Fibroblast of lung (primary cell): ENCODE measurements at regions not wholly inside any gene's neighbourhood (a gene's known extent, or its start where the extent isn't known, plus 50 kb on each side); places are given as distances from the start of the nearest gene placed in this dataset.

Experiments used
- DNase-seq, 2 donors: peaks; one replicate each; pipeline versions ENCODE4 v3.0.0 to v3.0.0-alpha.2; 2010; ENCODE audit warnings: low read depth in 2 of 2
- H2AFZ ChIP-seq: 2 replicates; pipeline ENCODE4 v1.5.1; 2012; ENCODE audit warnings: low read length, control low read depth, inconsistent platforms
- H3K27ac ChIP-seq: 2 replicates; pipeline ENCODE4 v1.5.1; 2011; ENCODE audit warnings: low read length, control low read depth; ENCODE audit not compliant: insufficient read depth
- H3K27me3 ChIP-seq: 2 replicates; pipeline ENCODE4 v1.5.1; 2011; ENCODE audit warnings: mild to moderate bottlenecking, low read length; ENCODE audit not compliant: control insufficient read depth, insufficient read depth
- H3K36me3 ChIP-seq: 2 replicates; pipeline ENCODE4 v1.5.1; 2011; ENCODE audit warnings: low read length; ENCODE audit not compliant: control insufficient read depth, insufficient read depth
- H3K4me1 ChIP-seq: 2 replicates; pipeline ENCODE4 v1.5.1; 2011; ENCODE audit warnings: low read length; ENCODE audit not compliant: control insufficient read depth, insufficient read depth; ENCODE audit errors: extremely low read depth
- H3K4me2 ChIP-seq: 2 replicates; pipeline ENCODE4 v1.5.1; 2011; ENCODE audit warnings: low read length, control low read depth; ENCODE audit not compliant: insufficient read depth; ENCODE audit errors: extremely low read depth
- H3K4me3 ChIP-seq, 4 experiments: fragments of 200-600 bp in 1 of 4; sonication (generic) in 1 of 4; replicated peaks in 1 of 4; 2 replicates each; pipeline ENCODE4 v1.5.1; 2011 to 2016; ENCODE audit warnings: low read length in 4 of 4, low read depth in 3 of 4, mild to moderate bottlenecking in 3 of 4, control low read depth in 2 of 4, inconsistent platforms in 1 of 4, mixed read lengths in 1 of 4; ENCODE audit not compliant: insufficient read depth in 1 of 4; ENCODE audit errors: control extremely low read depth in 1 of 4
- H3K79me2 ChIP-seq: 2 replicates; pipeline ENCODE4 v1.5.1; 2012; ENCODE audit warnings: mild to moderate bottlenecking, low read length, inconsistent platforms; ENCODE audit not compliant: control insufficient read depth, insufficient read depth
- H3K9ac ChIP-seq: 2 replicates; pipeline ENCODE4 v1.5.1; 2011; ENCODE audit warnings: mild to moderate bottlenecking, low read length, control low read depth; ENCODE audit not compliant: insufficient read depth
- H3K9me3 ChIP-seq: 2 replicates; pipeline ENCODE4 v1.5.1; 2012; ENCODE audit warnings: low read depth, low read length; ENCODE audit not compliant: control insufficient read depth, insufficient read depth
- H4K20me1 ChIP-seq: 2 replicates; pipeline ENCODE4 v1.5.1; 2011; ENCODE audit warnings: low read length; ENCODE audit not compliant: control insufficient read depth, insufficient read depth; ENCODE audit errors: extremely low read depth
- EZH2 ChIP-seq: IDR thresholded peaks from 2 replicates; pipeline ENCODE4 v1.5.1; 2012; ENCODE audit warnings: low read length, control low read depth, mild to moderate bottlenecking; ENCODE audit errors: missing control alignments
- TF ChIP-seq, protein P1 (sequence below), 2 donors: IDR thresholded peaks in 1 of 2; conservative IDR thresholded peaks in 1 of 2; 1 replicate in 1 of 2; 2 replicates in 1 of 2; pipeline ENCODE4 v1.5.1; 2011 to 2012; ENCODE audit warnings: low read length in 2 of 2, control low read depth in 1 of 2, inconsistent platforms in 1 of 2, low read depth in 1 of 2, mild to moderate bottlenecking in 1 of 2

DNA sequence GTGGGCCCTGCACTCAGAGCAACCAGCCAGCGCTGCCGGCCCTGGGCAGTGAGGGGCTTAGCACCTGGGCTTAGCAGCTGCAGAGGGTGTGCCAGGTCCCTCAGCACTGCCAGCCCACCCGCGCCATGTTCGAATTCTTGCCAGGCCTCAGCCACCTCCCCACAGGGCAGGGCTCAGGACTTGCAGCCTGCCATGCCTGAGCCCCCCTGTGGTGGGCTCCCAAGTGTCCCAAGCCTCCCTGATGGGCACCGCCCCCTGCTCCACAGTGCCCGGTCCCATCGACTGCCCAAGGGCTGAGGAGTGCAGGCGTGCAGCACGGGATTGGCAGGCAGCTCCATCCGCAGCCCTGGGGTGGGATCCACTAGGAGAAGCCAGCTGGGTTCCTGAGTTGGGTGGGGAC, 98.0 kb upstream of the NID2 start:
- H2AFZ ChIP-seq = no peak overlapping the region
- TF ChIP-seq EZH2 = no peak
- TF ChIP-seq, protein P1, sequence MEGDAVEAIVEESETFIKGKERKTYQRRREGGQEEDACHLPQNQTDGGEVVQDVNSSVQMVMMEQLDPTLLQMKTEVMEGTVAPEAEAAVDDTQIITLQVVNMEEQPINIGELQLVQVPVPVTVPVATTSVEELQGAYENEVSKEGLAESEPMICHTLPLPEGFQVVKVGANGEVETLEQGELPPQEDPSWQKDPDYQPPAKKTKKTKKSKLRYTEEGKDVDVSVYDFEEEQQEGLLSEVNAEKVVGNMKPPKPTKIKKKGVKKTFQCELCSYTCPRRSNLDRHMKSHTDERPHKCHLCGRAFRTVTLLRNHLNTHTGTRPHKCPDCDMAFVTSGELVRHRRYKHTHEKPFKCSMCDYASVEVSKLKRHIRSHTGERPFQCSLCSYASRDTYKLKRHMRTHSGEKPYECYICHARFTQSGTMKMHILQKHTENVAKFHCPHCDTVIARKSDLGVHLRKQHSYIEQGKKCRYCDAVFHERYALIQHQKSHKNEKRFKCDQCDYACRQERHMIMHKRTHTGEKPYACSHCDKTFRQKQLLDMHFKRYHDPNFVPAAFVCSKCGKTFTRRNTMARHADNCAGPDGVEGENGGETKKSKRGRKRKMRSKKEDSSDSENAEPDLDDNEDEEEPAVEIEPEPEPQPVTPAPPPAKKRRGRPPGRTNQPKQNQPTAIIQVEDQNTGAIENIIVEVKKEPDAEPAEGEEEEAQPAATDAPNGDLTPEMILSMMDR (conservative IDR thresholded peaks at IDR 0.05 in 1 of 2, IDR thresholded peaks at IDR 0.05 in 1 of 2; ENCODE audit: low read depth in 1 of 2, low read length in 2 of 2) = no peak
- no peak for DNase-seq

DNA sequence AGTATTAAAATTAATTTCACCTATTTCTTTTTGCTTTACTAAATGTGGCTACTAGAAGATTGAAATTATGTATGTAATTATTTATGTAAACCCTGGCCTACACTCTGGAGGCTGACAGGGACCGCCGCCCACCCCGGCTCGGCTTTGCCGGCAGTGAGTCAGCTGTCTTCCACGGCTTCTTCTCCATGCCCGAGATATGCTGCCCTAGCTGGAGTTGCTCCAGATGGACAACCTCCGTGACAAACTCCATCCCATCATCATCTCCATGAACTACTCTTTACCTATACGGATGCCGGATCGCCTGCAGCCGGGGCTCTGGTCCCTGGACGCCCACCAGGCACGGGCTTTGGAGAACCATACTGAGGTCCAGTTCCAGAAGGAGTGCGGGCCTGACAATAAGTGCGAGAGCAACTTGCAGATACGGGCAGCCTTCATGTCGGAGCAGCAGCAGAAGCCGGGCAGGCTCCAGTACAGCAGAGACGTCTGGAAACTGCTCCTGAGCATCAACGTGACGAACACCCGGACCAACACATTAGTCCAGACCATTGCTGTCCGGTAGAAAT, 86.9 kb upstream of the NID2 start:
- H3K9ac ChIP-seq = no peak overlapping the region
- no peak overlapping the region for H3K4me2 ChIP-seq
- H3K4me1 ChIP-seq = no peaks in the 10 kb centered on the region
- H3K36me3 ChIP-seq = no peaks in the 10 kb centered on the region
- no peaks in the 10 kb centered on the region for H3K79me2 ChIP-seq
- H4K20me1 ChIP-seq = no peaks in the 10 kb centered on the region
- H3K27ac ChIP-seq = no peak overlapping the region
- no peak overlapping the region for H2AFZ ChIP-seq
- peaks cover 10% of the 10 kb centered on the region for H3K27me3 ChIP-seq
- TF ChIP-seq EZH2 = no peak
- no peaks in the 10 kb centered on the region for H3K9me3 ChIP-seq
- no peak overlapping the region for H3K4me3 ChIP-seq
- DNase-seq = no peak

More for the DNA sequence above, 98.0 kb upstream of the NID2 start:
- no peak overlapping the region for H3K9ac ChIP-seq
- H3K9me3 ChIP-seq = no peaks in the 10 kb centered on the region
- H3K79me2 ChIP-seq = no peaks in the 10 kb centered on the region
- H3K4me2 ChIP-seq = no peak overlapping the region
- no peaks in the 10 kb centered on the region for H3K36me3 ChIP-seq
- H3K4me3 ChIP-seq = no peak overlapping the region
- no peaks in the 10 kb centered on the region for H3K4me1 ChIP-seq
- no peak overlapping the region for H3K27ac ChIP-seq
- H4K20me1 ChIP-seq = no peaks in the 10 kb centered on the region
- no peaks in the 10 kb centered on the region for H3K27me3 ChIP-seq

DNA sequence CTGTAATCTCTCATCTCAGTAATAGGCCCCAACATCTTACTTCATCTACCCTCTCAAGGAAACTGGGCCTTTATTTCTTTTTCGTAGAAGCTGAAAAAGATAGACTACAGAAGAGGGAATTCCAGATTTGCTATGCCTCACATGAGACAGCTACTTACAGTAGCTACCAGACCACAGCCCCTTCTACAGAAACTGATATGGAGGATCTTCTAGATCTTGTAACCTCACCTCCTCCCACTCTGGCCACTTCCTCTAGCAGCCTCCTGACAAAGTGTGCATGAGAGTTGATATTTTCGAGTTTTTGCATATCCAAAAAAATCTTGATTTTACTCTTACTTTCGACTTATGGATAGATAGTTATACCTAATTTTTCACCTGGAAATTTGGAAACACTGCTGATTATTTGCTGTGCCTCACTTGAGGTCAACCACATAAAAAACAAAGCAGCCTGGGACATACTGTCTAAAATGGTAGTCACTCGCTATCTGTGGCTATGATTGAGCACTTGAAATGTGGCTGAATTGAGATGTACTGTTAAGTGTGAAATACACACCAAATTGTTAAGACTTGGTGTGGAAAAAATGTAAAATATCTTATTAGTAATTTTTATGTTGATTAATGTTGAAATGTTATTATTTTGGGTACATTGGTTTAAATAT, 86.3 kb upstream of the NID2 start:
- no peaks in the 10 kb centered on the region for H3K4me1 ChIP-seq
- no peak overlapping the region for H3K4me2 ChIP-seq
- H4K20me1 ChIP-seq = no peaks in the 10 kb centered on the region
- H3K79me2 ChIP-seq = no peaks in the 10 kb centered on the region
- no peak overlapping the region for H3K27ac ChIP-seq
- TF ChIP-seq, protein P1 (conservative IDR thresholded peaks at IDR 0.05 in 1 of 2, IDR thresholded peaks at IDR 0.05 in 1 of 2; ENCODE audit: low read depth in 1 of 2, low read length in 2 of 2) = no peak
- TF ChIP-seq EZH2 = no peak
- DNase-seq = no peak
- no peak overlapping the region for H2AFZ ChIP-seq
- no peak overlapping the region for H3K9ac ChIP-seq
- H3K27me3 ChIP-seq = peaks cover 15% of the 10 kb centered on the region
- no peaks in the 10 kb centered on the region for H3K36me3 ChIP-seq
- H3K9me3 ChIP-seq = no peaks in the 10 kb centered on the region
- H3K4me3 ChIP-seq = no peak overlapping the region
